SK-N-SH (cell line): ENCODE measurements at regions not wholly inside any gene's neighbourhood (a gene's known extent, or its start where the extent isn't known, plus 50 kb on each side); places are given as distances from the start of the nearest gene placed in this dataset.

Source experiments
- CTCF ChIA-PET: fragments of 300-600, 350-600 bp; formaldehyde crosslinking; extraction: SDS; loops from one replicate; lab custom pipeline; 2021; lab: Yijun Ruan, JAX
- POLR2A ChIA-PET: fragments of 350-600 bp; sonication (Branson Sonifier 250); formaldehyde crosslinking; extraction: SDS; loops from one replicate; lab custom pipeline; 2020; ENCODE audit warnings: antibody characterized with exemption, inconsistent platforms; lab: Yijun Ruan, JAX
- DNase-seq: peaks from one replicate; pipeline ENCODE4 v3.0.0; 2012
- H2AFZ ChIP-seq: fragments of 200-600 bp; sonication (generic); 2 replicates; pipeline ENCODE4 v1.8.1; 2016; ENCODE audit warnings: antibody characterized with exemption, mild to moderate bottlenecking, low read depth
- H3F3A ChIP-seq: fragments of 200-600 bp; sonication (generic); replicated peaks from 2 replicates; pipeline ENCODE3; 2016; ENCODE audit warnings: antibody characterized with exemption, mild to moderate bottlenecking; ENCODE audit not compliant: insufficient read depth
- H3K27ac ChIP-seq, 2 experiments: fragments of 200-500 bp in 1 of 2; fragments of 200-600 bp in 1 of 2; sonication (Bioruptor generic) in 1 of 2; sonication (generic), shearing (Covaris generic) in 1 of 2; 2 replicates each; pipeline versions ENCODE4 v1.5.1 to v1.6.1; 2014 to 2016; ENCODE audit warnings: low read depth in 2 of 2, inconsistent platforms in 1 of 2, low read length in 1 of 2, mild to moderate bottlenecking in 1 of 2, mixed read lengths in 1 of 2
- H3K27me3 ChIP-seq: fragments of 200-600 bp; sonication (generic), shearing (Covaris generic); 2 replicates; pipeline ENCODE4 v1.6.1; 2016; ENCODE audit warnings: mixed run types; ENCODE audit not compliant: insufficient read depth
- H3K36me3 ChIP-seq, 2 experiments: fragments of 200-500 bp in 1 of 2; fragments of 200-600 bp in 1 of 2; sonication (Bioruptor generic) in 1 of 2; sonication (generic) in 1 of 2; replicated peaks in 1 of 2; 2 replicates each; pipeline versions ENCODE3 to v1.5.1; 2014 to 2016; ENCODE audit warnings: low read length in 1 of 2, mild to moderate bottlenecking in 1 of 2; ENCODE audit not compliant: insufficient read depth in 2 of 2, control insufficient read depth in 1 of 2
- H3K4me1 ChIP-seq, 2 experiments: fragments of 200-500 bp in 1 of 2; fragments of 200-600 bp in 1 of 2; sonication (Bioruptor generic) in 1 of 2; sonication (generic), shearing (Covaris generic) in 1 of 2; 2 replicates each; pipeline versions ENCODE4 v1.5.1 to v1.6.1; 2014 to 2016; ENCODE audit warnings: low read depth in 1 of 2, low read length in 1 of 2, mixed run types in 1 of 2; ENCODE audit not compliant: insufficient read depth in 2 of 2, control insufficient read depth in 1 of 2
- H3K4me2 ChIP-seq: fragments of 200-600 bp; sonication (generic), shearing (Covaris generic); 2 replicates; pipeline ENCODE4 v1.6.1; 2017; ENCODE audit warnings: mixed run types
- H3K4me3 ChIP-seq, 2 experiments: fragments of 200-500 bp in 1 of 2; fragments of 200-600 bp in 1 of 2; sonication (Bioruptor generic) in 1 of 2; sonication (generic), shearing (Covaris generic) in 1 of 2; 2 replicates each; pipeline versions ENCODE4 v1.5.1 to v1.8.1; 2014 to 2016; ENCODE audit warnings: low read depth in 2 of 2, inconsistent platforms in 1 of 2, low read length in 1 of 2, mild to moderate bottlenecking in 1 of 2, mixed read lengths in 1 of 2, moderate library complexity in 1 of 2
- H3K79me2 ChIP-seq: fragments of 200-600 bp; sonication (generic); 2 replicates; pipeline ENCODE4 v1.8.1; 2017; ENCODE audit warnings: mild to moderate bottlenecking; ENCODE audit not compliant: insufficient read depth
- H3K9ac ChIP-seq: fragments of 200-600 bp; sonication (generic); 2 replicates; pipeline ENCODE4 v1.6.1; 2017; ENCODE audit warnings: mixed run types
- H3K9me2 ChIP-seq: fragments of 200-600 bp; sonication (generic); 2 replicates; pipeline ENCODE4 v1.6.1; 2017; ENCODE audit warnings: mixed run types
- H3K9me3 ChIP-seq: fragments of 200-600 bp; sonication (generic); 2 replicates; pipeline ENCODE4 v1.6.1; 2017; ENCODE audit warnings: mixed run types, mild to moderate bottlenecking, moderate library complexity
- H4K20me1 ChIP-seq: fragments of 200-600 bp; sonication (generic); 2 replicates; pipeline ENCODE4 v1.6.1; 2017; ENCODE audit warnings: mild to moderate bottlenecking, mixed run types; ENCODE audit not compliant: insufficient read depth
- CHD2 ChIP-seq: fragments of 150-350 bp; IDR thresholded peaks from 2 replicates; pipeline ENCODE4 v1.6.1; 2018; ENCODE audit warnings: low read length; ENCODE audit not compliant: partially characterized antibody
- CTCF ChIP-seq: fragments of 200-600 bp; sonication (generic); IDR thresholded peaks from 2 replicates; pipeline ENCODE4 v1.6.1; 2017; ENCODE audit warnings: antibody characterized with exemption, mild to moderate bottlenecking, moderate library complexity
- FOXM1 ChIP-seq: IDR thresholded peaks from 2 replicates; pipeline ENCODE4 v1.4.0; 2012; ENCODE audit warnings: low read depth, mild to moderate bottlenecking
- GABPA ChIP-seq: IDR thresholded peaks from 2 replicates; pipeline ENCODE4 v1.4.0; 2012; ENCODE audit warnings: low read depth, mild to moderate bottlenecking
- GATA2 ChIP-seq: sonication (generic); formaldehyde crosslinking; IDR thresholded peaks from 2 replicates; pipeline ENCODE4 v1.5.0; 2020; ENCODE audit warnings: mild to moderate bottlenecking, missing genetic modification reagents
- JUND ChIP-seq: IDR thresholded peaks from 2 replicates; pipeline ENCODE4 v1.4.0; 2012
- NFIC ChIP-seq: IDR thresholded peaks from 2 replicates; pipeline ENCODE4 v1.4.0; 2012; ENCODE audit warnings: borderline replicate concordance
- SMC3 ChIP-seq: IDR thresholded peaks from 2 replicates; pipeline ENCODE4 v1.6.1; 2012; ENCODE audit warnings: low read depth, low read length, improper control_type of control experiment
- USF2 ChIP-seq: fragments of 150-350 bp; IDR thresholded peaks from 2 replicates; pipeline ENCODE4 v1.6.1; 2017; ENCODE audit warnings: antibody characterized with exemption, low read length, low read depth, borderline replicate concordance
- WGBS: methylation state at CpG from one replicate; pipeline ENCODE4 v1.1.6; 2017; ENCODE audit warnings: low lambda C conversion rate; 5-methylcytosine and 5-hydroxymethylcytosine counted together
- TF ChIP-seq, protein P1 (sequence below): fragments of 150-350 bp; IDR thresholded peaks from 2 replicates; pipeline ENCODE4 v1.6.1; 2016; ENCODE audit warnings: mild to moderate bottlenecking, low read depth, low read length
- TF ChIP-seq, protein P2 (sequence below): IDR thresholded peaks from 2 replicates; pipeline ENCODE4 v1.6.1; 2012; ENCODE audit warnings: mild to moderate bottlenecking, low read depth, low read length, moderate library complexity
- TF ChIP-seq, protein P3 (sequence below): IDR thresholded peaks from 2 replicates; pipeline ENCODE4 v1.4.0; 2012; ENCODE audit warnings: low read depth, borderline replicate concordance

GRCh38 chr5:171682801-171683200 is 102.8 kb upstream of the SMIM23 start (continued):
- TF ChIP-seq, protein P1, sequence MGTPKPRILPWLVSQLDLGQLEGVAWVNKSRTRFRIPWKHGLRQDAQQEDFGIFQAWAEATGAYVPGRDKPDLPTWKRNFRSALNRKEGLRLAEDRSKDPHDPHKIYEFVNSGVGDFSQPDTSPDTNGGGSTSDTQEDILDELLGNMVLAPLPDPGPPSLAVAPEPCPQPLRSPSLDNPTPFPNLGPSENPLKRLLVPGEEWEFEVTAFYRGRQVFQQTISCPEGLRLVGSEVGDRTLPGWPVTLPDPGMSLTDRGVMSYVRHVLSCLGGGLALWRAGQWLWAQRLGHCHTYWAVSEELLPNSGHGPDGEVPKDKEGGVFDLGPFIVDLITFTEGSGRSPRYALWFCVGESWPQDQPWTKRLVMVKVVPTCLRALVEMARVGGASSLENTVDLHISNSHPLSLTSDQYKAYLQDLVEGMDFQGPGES, result no peak

GRCh38 chr5:171684169-171684568 is 101.4 kb upstream of the SMIM23 start:
- Histone ChIP-seq H3K4me1 (no peaks in the 10 kb centered on the region), H3K27me3 (no peaks in the 10 kb centered on the region; the same call in 1 of the 2 replicates), H3K9me2 (no peaks in the 10 kb centered on the region), H3K4me3 (no peak overlapping the region), H4K20me1 (no peaks in the 10 kb centered on the region), H3F3A (no peaks in the 10 kb centered on the region), H3K4me2 (no peak overlapping the region), H2AFZ (no peak overlapping the region), H3K27ac (no peak overlapping the region), H3K79me2 (no peaks in the 10 kb centered on the region), H3K9ac (no peak overlapping the region), H3K9me3 (no peaks in the 10 kb centered on the region), H3K36me3 (no peaks in the 10 kb centered on the region)
- DNase-seq, result no peak
- WGBS, result 60% methylated on average over 5 of the region's 5 CpGs
- ChIA-PET CTCF (no interaction called here), POLR2A (no interaction called here)
- TF ChIP-seq FOXM1 (no peak), CTCF (no peak), GATA2 (CRISPR knock-in tag) (no peak), SMC3 (no peak), GABPA (no peak), JUND (no peak), NFIC (no peak), CHD2 (no peak), USF2 (no peak)
- TF ChIP-seq, protein P2, sequence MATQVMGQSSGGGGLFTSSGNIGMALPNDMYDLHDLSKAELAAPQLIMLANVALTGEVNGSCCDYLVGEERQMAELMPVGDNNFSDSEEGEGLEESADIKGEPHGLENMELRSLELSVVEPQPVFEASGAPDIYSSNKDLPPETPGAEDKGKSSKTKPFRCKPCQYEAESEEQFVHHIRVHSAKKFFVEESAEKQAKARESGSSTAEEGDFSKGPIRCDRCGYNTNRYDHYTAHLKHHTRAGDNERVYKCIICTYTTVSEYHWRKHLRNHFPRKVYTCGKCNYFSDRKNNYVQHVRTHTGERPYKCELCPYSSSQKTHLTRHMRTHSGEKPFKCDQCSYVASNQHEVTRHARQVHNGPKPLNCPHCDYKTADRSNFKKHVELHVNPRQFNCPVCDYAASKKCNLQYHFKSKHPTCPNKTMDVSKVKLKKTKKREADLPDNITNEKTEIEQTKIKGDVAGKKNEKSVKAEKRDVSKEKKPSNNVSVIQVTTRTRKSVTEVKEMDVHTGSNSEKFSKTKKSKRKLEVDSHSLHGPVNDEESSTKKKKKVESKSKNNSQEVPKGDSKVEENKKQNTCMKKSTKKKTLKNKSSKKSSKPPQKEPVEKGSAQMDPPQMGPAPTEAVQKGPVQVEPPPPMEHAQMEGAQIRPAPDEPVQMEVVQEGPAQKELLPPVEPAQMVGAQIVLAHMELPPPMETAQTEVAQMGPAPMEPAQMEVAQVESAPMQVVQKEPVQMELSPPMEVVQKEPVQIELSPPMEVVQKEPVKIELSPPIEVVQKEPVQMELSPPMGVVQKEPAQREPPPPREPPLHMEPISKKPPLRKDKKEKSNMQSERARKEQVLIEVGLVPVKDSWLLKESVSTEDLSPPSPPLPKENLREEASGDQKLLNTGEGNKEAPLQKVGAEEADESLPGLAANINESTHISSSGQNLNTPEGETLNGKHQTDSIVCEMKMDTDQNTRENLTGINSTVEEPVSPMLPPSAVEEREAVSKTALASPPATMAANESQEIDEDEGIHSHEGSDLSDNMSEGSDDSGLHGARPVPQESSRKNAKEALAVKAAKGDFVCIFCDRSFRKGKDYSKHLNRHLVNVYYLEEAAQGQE, result no peak
- TF ChIP-seq, protein P3, sequence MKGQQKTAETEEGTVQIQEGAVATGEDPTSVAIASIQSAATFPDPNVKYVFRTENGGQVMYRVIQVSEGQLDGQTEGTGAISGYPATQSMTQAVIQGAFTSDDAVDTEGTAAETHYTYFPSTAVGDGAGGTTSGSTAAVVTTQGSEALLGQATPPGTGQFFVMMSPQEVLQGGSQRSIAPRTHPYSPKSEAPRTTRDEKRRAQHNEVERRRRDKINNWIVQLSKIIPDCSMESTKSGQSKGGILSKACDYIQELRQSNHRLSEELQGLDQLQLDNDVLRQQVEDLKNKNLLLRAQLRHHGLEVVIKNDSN, result no peak
